Lower leg skin (tissue), 3 donors: ENCODE measurements at regions not wholly inside any gene's neighbourhood (a gene's known extent, or its start where the extent isn't known, plus 50 kb on each side); places are given as distances from the start of the nearest gene placed in this dataset.
"Not testable (repeated sequence)": the region's sequence is repeated elsewhere in the genome, so short reads cannot be mapped to it uniquely, and the experiment has no call there.

ENCODE experiments used
- CTCF ChIP-seq, 3 donors: fragments of 450-650 bp; IDR thresholded peaks; one replicate each; pipeline ENCODE4 v1.5.1; 2016; ENCODE audit warnings: antibody characterized with exemption in 3 of 3, mild to moderate bottlenecking in 3 of 3, moderate library complexity in 2 of 3
- POLR2A ChIP-seq, 2 donors: fragments of 450-650 bp; IDR thresholded peaks; one replicate each; pipeline ENCODE4 v1.6.1; 2016 to 2017; ENCODE audit warnings: antibody characterized with exemption in 2 of 2, mild to moderate bottlenecking in 1 of 2, moderate library complexity in 1 of 2

GRCh38 chrY:9160331-9160730, 176.9 kb upstream of the TSPY4 start:
- not testable (repeated sequence) for TF ChIP-seq POLR2A, CTCF (IDR thresholded peaks at IDR 0.05)
